ENCODE measurements at regions not wholly inside any gene's neighbourhood (a gene's known extent, or its start where the extent isn't known, plus 50 kb on each side); places are given as distances from the start of the nearest gene placed in this dataset.
"Not testable (repeated sequence)": the region's sequence is repeated elsewhere in the genome, so short reads cannot be mapped to it uniquely, and the experiment has no call there.

GRCh38 chr2:173568054-173568453 lies 213.4 kb downstream of the CDCA7 start:
- Histone ChIP-seq H3K4me1 (peaks cover 0 to 17% (median 3%) of the 10 kb centered on the region in 6 donors), H3K4me3 (no peak overlapping the region), H3K27me3 (replicated peaks in 1 of 7) (peaks cover 0 to 10% (median 0%) of the 10 kb centered on the region in 7 donors), H3K9me3 (no peaks in the 10 kb centered on the region), H3K36me3 (no peaks in the 10 kb centered on the region), H3K27ac (no peak overlapping the region)
- intact Hi-C loops (cut with DNase I; ENCODE audit: low total_unique reads) = no loop called here
- WGBS, 5 donors = 56 to 69% (median 59%) methylated on average over 3 of the region's 3 CpGs
- TF ChIP-seq POLR2AphosphoS5 (IDR thresholded peaks at IDR 0.05) = no peak
- TF ChIP-seq CTCF (IDR thresholded peaks at IDR 0.05 in 8 of 11, conservative IDR thresholded peaks at IDR 0.05 in 3 of 11) = no peak
- TF ChIP-seq POLR2A (IDR thresholded peaks at IDR 0.05) = no peak
- no peak for DNase-seq

DNA sequence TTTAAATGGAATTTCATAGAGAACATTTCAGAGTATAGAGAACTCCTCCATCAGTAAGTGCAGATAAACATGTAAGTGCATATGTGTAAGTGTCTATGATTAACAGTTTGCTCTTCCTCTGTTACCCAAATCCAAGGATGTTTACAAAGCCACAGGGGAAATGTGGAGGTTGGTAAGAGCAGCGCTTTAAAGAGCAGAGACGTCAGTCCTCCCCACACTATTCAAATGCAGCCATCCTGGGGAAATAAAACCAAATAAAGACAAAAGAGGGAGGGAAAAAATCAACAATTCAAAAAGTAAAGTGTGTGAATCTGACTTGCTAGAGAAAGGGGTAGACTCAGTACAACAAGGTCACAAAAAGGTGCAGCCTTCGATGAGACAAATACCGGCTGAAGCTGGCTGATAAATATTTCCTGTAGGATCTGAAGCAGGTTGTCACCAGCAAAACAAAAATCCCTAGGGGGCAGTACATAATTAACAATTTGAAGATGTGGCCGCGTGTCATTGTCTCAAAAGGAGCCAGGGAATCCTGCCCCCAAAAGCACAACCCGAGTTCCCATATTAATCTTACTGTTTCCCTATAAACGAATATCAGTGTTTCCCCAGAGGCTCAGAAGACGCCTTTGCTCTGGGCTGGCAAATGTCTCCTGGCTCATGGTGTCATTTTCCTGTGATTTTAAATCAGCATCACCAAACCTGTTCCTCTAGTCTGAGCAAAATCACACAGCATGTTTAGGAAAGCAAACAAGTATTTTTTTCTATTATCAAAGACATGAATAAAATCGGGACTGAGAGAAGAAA lies 216.5 kb downstream of the CDCA7 start:
- H3K36me3 ChIP-seq = no peaks in the 10 kb centered on the region

GRCh38 chr2:173571887-173572680 lies 217.4 kb downstream of the CDCA7 start:
- no peak overlapping the region for H3K27ac ChIP-seq
- H3K4me3 ChIP-seq = no peak overlapping the region
- no peaks in the 10 kb centered on the region for H3K36me3 ChIP-seq
- TF ChIP-seq POLR2AphosphoS5 (IDR thresholded peaks at IDR 0.05) (no peak), POLR2A (IDR thresholded peaks at IDR 0.05) (no peak), CTCF (IDR thresholded peaks at IDR 0.05 in 8 of 11, conservative IDR thresholded peaks at IDR 0.05 in 3 of 11) (no peak)
- peaks cover 0 to 17% (median 3%) of the 10 kb centered on the region in 6 donors for H3K4me1 ChIP-seq
- 49 to 61% (median 55%) methylated on average over 5 of the region's 5 CpGs for WGBS, 5 donors
- H3K9me3 ChIP-seq = no peaks in the 10 kb centered on the region
- H3K27me3 ChIP-seq (replicated peaks in 1 of 7) = peaks cover 0 to 10% (median 0%) of the 10 kb centered on the region in 7 donors
- DNase-seq = no peak
- intact Hi-C loops (cut with DNase I; ENCODE audit: low total_unique reads) = no loop called here

More for the DNA sequence above, 216.5 kb downstream of the CDCA7 start:
- intact Hi-C loops (cut with DNase I; ENCODE audit: low total_unique reads) = no loop called here
- 8 to 13% (median 9%) methylated on average over 10 of the region's 10 CpGs for WGBS, 5 donors
- peak in 6 of 11 experiments; percentile 14 to 46 (median 22) for TF ChIP-seq CTCF (IDR thresholded peaks at IDR 0.05 in 8 of 11, conservative IDR thresholded peaks at IDR 0.05 in 3 of 11)
- TF ChIP-seq POLR2A (IDR thresholded peaks at IDR 0.05) = no peak
- Histone ChIP-seq H3K27ac (no peak overlapping the region), H3K27me3 (replicated peaks in 1 of 7) (peaks cover 0 to 10% (median 0%) of the 10 kb centered on the region in 7 donors), H3K4me3 (no peak overlapping the region), H3K4me1 (peaks cover 0 to 17% (median 3%) of the 10 kb centered on the region in 6 donors), H3K9me3 (no peaks in the 10 kb centered on the region)
- no peak for DNase-seq

GRCh38 chr2:173572848-173573247 lies 218.2 kb downstream of the CDCA7 start:
- Histone ChIP-seq H3K27ac (no peak overlapping the region), H3K4me1 (peaks cover 0 to 17% (median 3%) of the 10 kb centered on the region in 6 donors), H3K27me3 (replicated peaks in 1 of 7) (peaks cover 0 to 7% (median 0%) of the 10 kb centered on the region in 7 donors), H3K4me3 (no peak overlapping the region), H3K36me3 (no peaks in the 10 kb centered on the region), H3K9me3 (no peaks in the 10 kb centered on the region)
- no peak for DNase-seq
- WGBS, 5 donors = 58 to 77% (median 72%) methylated on average over 1 of the region's 1 CpG
- TF ChIP-seq CTCF (IDR thresholded peaks at IDR 0.05 in 8 of 11, conservative IDR thresholded peaks at IDR 0.05 in 3 of 11) = no peak
- TF ChIP-seq POLR2AphosphoS5 (IDR thresholded peaks at IDR 0.05) = no peak
- no peak for TF ChIP-seq POLR2A (IDR thresholded peaks at IDR 0.05)
- intact Hi-C loops (cut with DNase I; ENCODE audit: low total_unique reads) = no loop called here

GRCh38 chr2:173573782-173574181 lies 219.1 kb downstream of the CDCA7 start:
- peaks cover 0 to 17% (median 3%) of the 10 kb centered on the region in 6 donors for H3K4me1 ChIP-seq
- H3K27me3 ChIP-seq (replicated peaks in 1 of 7); DNase-seq; H3K27ac ChIP-seq; H3K4me3 ChIP-seq; H3K9me3 ChIP-seq; intact Hi-C loops (cut with DNase I; ENCODE audit: low total_unique reads); H3K36me3 ChIP-seq: not testable (repeated sequence)
- WGBS, 5 donors = 92 to 96% (median 96%) methylated on average over 3 of the region's 3 CpGs
